Transverse colon (tissue), 4 donors: ENCODE measurements at regions not wholly inside any gene's neighbourhood (a gene's known extent, or its start where the extent isn't known, plus 50 kb on each side); places are given as distances from the start of the nearest gene placed in this dataset.

Experiments
- POLR2A ChIP-seq: fragments of 450-650 bp; IDR thresholded peaks from one replicate; pipeline ENCODE4 v1.6.1; 2016; ENCODE audit warnings: antibody characterized with exemption, mild to moderate bottlenecking, moderate library complexity
- POLR2AphosphoS5 ChIP-seq, 3 donors: sonication (generic); formaldehyde crosslinking; IDR thresholded peaks; one replicate each; pipeline ENCODE4 v1.6.1; 2016; ENCODE audit warnings: antibody characterized with exemption in 3 of 3
- TF ChIP-seq, protein P1 (sequence below), 5 experiments: fragments of 200-600 bp in 3 of 5; fragments of 450-650 bp in 2 of 5; sonication (generic) in 3 of 5; IDR thresholded peaks; 1 replicate in 2 of 5; 2 replicates in 3 of 5; pipeline ENCODE4 v1.5.1; 2016 to 2017; ENCODE audit warnings: antibody characterized with exemption in 5 of 5, inconsistent platforms in 3 of 5, mild to moderate bottlenecking in 2 of 5, moderate library complexity in 1 of 5

GRCh38 chr3:168611826-168612225, 516.1 kb upstream of the GOLIM4 start:
- TF ChIP-seq, protein P1, sequence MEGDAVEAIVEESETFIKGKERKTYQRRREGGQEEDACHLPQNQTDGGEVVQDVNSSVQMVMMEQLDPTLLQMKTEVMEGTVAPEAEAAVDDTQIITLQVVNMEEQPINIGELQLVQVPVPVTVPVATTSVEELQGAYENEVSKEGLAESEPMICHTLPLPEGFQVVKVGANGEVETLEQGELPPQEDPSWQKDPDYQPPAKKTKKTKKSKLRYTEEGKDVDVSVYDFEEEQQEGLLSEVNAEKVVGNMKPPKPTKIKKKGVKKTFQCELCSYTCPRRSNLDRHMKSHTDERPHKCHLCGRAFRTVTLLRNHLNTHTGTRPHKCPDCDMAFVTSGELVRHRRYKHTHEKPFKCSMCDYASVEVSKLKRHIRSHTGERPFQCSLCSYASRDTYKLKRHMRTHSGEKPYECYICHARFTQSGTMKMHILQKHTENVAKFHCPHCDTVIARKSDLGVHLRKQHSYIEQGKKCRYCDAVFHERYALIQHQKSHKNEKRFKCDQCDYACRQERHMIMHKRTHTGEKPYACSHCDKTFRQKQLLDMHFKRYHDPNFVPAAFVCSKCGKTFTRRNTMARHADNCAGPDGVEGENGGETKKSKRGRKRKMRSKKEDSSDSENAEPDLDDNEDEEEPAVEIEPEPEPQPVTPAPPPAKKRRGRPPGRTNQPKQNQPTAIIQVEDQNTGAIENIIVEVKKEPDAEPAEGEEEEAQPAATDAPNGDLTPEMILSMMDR (IDR thresholded peaks at IDR 0.05): no peak
- TF ChIP-seq POLR2A (no peak), POLR2AphosphoS5 (IDR thresholded peaks at IDR 0.05) (no peak)
